NOMO-1 (cell line): ENCODE measurements at regions not wholly inside any gene's neighbourhood (a gene's known extent, or its start where the extent isn't known, plus 50 kb on each side); places are given as distances from the start of the nearest gene placed in this dataset.
"Not testable (repeated sequence)": the region's sequence is repeated elsewhere in the genome, so short reads cannot be mapped to it uniquely, and the experiment has no call there.

Experiments
- DNase-seq, 2 experiments: peaks; one replicate each; lab custom pipeline; 2025; ENCODE audit not compliant: unreplicated experiment in 2 of 2; lab: John Stamatoyannopoulos, UW

GRCh38 chr4:8976466-8977128 is 105.0 kb upstream of the HMX1 start:
- DNase-seq = not testable (repeated sequence)

- not testable (repeated sequence) for DNase-seq
Observed at GRCh38 chr4:8972635-8973034, 101.0 kb upstream of the HMX1 start.

GRCh38 chr4:8965896-8966295 is 94.3 kb upstream of the HMX1 start:
- not testable (repeated sequence) for DNase-seq

- DNase-seq = not testable (repeated sequence)
Observed at GRCh38 chr4:8964201-8964788, 92.7 kb upstream of the HMX1 start.

- not testable (repeated sequence) for DNase-seq
Observed at GRCh38 chr4:8963533-8963932, 91.9 kb upstream of the HMX1 start.

GRCh38 chr4:8961343-8961742 is 89.7 kb upstream of the HMX1 start:
- peak in 1 of 2 experiments; percentile 6 for DNase-seq

GRCh38 chr4:8959471-8959870 is 87.8 kb upstream of the HMX1 start:
- DNase-seq = not testable (repeated sequence)

GRCh38 chr4:8954001-8954400 is 82.4 kb upstream of the HMX1 start:
- DNase-seq = not testable (repeated sequence)

GRCh38 chr4:8952791-8953190 is 81.2 kb upstream of the HMX1 start:
- DNase-seq = not testable (repeated sequence)

GRCh38 chr4:8952109-8952508 is 80.5 kb upstream of the HMX1 start:
- DNase-seq = not testable (repeated sequence)

- not testable (repeated sequence) for DNase-seq
Observed at GRCh38 chr4:8945506-8945905, 73.9 kb upstream of the HMX1 start.

GRCh38 chr4:8943367-8943766 is 71.7 kb upstream of the HMX1 start:
- not testable (repeated sequence) for DNase-seq

GRCh38 chr4:8942088-8942487 is 70.4 kb upstream of the HMX1 start:
- not testable (repeated sequence) for DNase-seq

- not testable (repeated sequence) for DNase-seq
Observed at GRCh38 chr4:8941492-8941805, 69.8 kb upstream of the HMX1 start.

GRCh38 chr4:8940792-8941491 is 69.3 kb upstream of the HMX1 start:
- DNase-seq = no peak

GRCh38 chr4:8939840-8940742 is 68.5 kb upstream of the HMX1 start:
- no peak for DNase-seq

GRCh38 chr4:8939160-8939839 is 67.7 kb upstream of the HMX1 start:
- DNase-seq = no peak

- DNase-seq = no peak
Observed at GRCh38 chr4:8938623-8939022, 67.0 kb upstream of the HMX1 start.

- DNase-seq = no peak
Observed at GRCh38 chr4:8938137-8938536, 66.5 kb upstream of the HMX1 start.

GRCh38 chr4:8932884-8933283 is 61.2 kb upstream of the HMX1 start:
- DNase-seq = no peak
